Glomerular visceral epithelial cell (primary cell): ENCODE measurements at regions not wholly inside any gene's neighbourhood (a gene's known extent, or its start where the extent isn't known, plus 50 kb on each side); places are given as distances from the start of the nearest gene placed in this dataset.
A peak's percentile ranks its signal among the peaks of the same experiment; 100 is the strongest.

Experiments used
- DNase-seq: peaks from one replicate; pipeline ENCODE4 v3.0.0-alpha.2; 2016; ENCODE audit errors: extremely low spot score

DNA sequence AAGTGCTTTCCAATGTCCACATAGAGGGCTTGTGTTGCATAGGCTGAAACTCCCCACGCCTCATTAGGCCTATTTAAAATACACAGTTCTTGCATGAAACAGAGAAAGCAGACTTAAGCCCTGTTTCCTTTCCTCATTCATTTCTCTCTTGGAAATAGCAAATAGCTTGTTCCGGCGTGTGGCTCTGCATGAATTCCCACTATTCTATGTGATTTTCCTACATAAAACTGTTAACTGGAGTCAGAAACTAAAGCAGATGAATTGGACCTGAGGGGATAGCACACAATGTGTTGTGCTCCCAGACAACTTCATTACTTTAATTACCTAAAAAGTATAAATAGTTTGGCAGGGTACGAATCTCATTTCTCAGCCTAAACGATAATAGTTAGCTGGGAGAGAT, 981.5 kb downstream of the SORCS1 start:
- DNase-seq = no peak

DNA sequence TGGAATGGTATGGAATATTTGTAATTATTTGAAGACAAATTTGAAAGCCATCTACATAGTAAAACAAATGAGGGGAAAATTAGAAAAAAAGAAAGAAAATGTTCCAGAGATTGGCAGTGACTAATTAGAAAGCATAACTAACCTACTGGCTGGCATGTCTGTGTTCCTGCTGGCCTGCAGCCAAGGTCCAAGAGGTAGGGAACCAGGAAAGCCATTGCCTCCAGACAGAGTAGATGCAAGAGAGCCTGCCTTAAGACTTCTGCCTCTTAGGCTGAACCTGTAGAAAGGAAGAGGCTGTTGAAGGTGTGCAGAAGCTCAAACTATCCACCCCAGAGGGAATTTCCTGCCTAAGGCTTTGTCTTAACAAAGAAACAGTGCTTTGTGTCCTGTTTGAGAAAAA, 982.0 kb downstream of the SORCS1 start:
- DNase-seq = no peak

DNA sequence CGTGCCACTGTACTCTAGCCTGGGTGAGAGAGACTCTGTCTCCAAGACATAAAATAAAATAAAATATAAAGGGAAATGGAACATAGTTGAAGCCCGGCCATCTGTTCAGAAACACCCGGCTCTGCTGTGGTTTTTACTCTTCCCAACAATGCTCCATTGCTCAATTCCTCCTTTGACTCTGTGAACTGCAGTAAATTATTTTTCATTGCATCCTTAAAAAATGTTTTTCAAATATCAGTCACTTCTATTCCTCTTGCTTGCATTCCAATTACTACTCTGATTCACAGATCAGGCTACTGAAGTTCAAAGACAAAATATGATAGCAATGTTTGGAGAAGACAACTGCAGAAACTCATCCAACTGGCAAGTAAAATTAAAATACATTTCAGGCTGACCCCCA, 983.0 kb downstream of the SORCS1 start:
- no peak for DNase-seq

DNA sequence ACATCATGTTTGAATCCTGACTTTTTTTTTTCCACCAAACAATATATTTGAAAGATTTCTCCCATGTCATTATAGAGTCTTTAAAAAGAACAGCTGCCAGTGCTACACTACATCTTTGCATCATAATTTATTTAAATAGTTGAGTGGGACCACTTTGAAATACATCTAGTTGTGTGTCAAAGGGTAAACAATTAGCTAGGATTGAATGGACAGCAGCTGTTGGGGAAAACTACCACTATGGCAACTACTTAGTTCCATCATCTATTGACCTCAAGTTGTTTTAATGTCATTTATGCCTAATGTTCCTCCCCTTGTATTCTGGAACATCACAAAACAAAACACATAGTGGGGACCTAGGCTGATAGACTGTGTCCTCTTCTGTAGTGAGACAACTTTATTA, 985.1 kb downstream of the SORCS1 start:
- no peak for DNase-seq

DNA sequence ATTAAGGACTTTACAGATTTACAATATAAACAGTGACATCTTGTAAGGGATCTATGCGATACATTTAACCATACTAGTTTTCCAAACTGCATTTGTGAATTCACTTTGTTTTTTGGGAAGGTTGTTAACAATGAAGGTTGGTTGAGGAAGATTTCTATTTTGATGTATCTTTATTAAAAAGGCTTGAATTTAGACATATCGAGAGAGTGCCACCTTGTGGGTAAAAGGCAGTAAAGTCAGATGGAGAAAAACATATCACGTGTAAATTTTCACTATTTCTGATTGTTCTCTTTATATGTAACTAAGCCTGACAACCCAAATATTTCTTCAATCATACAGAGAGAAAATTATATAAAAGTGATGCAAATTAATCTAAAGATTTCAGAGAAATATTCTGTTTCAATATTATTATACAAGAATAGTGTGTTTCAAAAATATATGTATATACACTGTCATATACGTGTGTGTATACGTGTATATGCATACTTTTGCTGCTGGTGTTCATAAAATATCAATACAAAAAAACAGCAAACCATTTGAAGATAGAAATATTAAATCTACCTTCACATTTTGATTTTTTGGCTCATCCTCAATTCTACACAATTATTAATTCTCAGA, 988.6 kb downstream of the SORCS1 start:
- DNase-seq = peak; percentile 1

DNA sequence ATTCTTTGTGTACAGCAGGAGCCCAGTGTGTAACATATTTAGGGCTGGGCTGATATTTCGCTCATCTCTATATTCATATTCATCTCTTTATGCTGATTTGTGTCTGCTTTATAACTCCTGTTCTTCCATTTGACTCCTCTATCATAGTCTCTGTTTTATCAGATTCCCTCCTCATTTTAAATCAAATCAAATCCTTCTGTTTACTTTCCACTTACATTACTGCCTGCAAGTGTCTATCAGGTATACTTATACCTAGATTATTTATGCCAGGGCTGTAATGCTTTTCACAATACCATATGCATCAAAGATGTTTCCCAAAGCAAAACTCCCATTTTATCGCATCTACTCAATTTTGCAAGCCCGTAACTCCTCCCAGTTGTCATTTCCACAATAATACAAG, 990.7 kb downstream of the SORCS1 start:
- DNase-seq = no peak

DNA sequence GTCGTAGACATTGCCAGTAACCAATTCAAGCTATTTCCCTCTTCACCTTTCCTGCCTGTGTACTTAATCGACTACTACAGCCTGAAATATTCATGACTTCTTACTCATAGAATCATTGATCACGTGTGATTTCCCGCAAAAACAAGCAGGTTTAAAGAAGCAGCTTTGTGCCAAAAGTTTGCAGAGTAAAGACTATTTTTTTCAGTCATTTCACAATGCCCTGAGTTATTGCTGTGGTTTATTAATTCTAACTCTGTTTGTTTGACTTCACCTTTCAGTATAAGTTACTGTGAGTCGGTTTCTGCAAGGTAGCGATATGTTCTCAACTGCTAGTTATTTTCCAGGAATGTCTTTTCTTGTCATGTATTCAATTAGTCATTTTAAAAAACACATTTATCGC, 995.3 kb downstream of the SORCS1 start:
- no peak for DNase-seq

DNA sequence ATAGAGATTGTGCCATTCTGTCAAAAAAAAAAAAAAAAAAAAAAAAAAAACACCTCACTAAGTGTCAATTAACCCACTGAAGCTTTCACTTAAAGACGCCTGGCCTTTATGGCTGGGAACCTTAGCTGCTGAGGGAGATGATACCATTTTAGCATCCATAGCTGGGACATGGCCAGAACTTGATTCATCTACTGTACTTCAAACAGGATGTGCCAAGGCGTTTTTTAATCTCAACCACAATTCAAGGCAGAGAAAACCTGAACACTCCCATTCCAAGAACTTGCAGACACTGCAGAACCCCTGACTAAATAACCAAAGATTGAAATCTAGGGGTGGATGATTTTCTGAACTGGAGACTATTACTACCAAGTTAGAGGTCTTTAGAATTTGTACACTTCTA, 996.6 kb downstream of the SORCS1 start:
- no peak for DNase-seq

DNA sequence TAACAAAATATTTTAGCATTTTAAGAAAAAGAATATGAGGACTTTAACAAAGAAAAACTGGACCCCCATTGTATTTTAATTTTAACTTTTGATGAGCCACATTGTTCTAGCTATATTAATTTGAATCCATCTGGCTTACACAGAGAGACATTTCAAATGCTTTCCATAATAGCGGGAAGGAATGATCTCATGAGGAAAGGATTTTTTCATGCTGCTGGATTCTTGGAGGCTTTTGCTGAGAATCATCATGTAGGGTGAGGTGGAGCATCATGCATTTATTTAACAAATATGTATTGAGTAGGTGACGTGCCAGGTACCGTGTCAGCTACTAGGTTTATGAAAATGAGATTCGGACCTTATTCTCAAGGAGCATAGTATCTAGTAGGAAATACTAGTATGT, 1006.3 kb downstream of the SORCS1 start:
- DNase-seq = no peak

DNA sequence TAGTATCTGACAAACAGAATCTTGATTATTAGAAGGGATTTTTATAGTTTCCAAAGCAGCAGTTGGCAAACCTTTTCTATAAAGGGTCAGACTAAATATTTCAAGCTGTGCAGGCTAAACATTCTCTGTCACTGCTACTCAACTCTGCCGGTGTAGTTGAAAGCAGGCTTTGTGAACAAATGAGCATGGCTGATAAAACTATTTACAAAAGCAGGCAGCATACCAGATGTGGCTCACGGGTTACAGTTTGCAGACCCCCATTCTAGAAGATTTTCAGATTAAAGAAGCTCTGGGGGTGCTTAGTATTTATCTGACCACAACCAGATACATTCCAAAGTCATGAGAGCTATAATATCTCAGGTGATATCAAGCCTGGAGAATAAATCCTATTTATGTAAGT, 1017.5 kb downstream of the SORCS1 start:
- no peak for DNase-seq

DNA sequence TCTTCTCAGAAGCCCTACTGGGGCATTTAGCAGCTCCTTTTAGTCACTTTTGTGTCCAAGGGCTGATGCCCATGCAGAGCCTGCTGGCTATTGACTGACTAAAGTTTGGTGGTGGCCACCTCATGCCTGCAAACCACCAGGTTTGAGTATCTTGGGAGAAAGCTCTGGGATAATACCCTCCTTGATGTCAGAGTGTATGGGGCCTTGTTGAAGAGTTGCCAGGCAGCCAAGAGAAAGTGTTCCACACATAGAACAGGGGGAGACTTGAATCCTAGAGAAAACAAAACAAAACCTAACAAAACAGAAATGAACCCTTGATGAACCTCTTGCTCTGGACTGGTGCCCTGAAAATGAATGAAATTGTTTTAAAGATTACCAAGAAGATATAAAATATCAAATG, 1024.6 kb downstream of the SORCS1 start:
- no peak for DNase-seq

DNA sequence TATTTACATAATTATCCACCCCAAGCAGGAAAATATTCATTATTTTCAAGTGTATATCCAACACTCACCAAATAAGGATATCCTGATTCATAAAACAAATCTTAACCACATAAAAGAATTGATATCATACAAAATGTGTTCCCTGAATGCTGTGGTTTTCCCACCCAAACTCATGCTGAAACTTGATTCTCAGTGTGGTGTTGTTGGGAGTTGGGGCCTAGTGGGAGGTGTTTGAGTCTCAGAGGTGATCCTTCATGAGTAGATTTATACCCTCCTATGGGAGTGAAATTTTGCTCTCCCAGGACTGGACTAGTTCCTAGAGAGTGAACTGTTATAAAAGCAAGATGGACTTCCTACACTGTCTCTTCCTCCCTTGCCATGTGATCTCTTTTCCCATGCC, 1028.3 kb downstream of the SORCS1 start:
- DNase-seq = no peak

DNA sequence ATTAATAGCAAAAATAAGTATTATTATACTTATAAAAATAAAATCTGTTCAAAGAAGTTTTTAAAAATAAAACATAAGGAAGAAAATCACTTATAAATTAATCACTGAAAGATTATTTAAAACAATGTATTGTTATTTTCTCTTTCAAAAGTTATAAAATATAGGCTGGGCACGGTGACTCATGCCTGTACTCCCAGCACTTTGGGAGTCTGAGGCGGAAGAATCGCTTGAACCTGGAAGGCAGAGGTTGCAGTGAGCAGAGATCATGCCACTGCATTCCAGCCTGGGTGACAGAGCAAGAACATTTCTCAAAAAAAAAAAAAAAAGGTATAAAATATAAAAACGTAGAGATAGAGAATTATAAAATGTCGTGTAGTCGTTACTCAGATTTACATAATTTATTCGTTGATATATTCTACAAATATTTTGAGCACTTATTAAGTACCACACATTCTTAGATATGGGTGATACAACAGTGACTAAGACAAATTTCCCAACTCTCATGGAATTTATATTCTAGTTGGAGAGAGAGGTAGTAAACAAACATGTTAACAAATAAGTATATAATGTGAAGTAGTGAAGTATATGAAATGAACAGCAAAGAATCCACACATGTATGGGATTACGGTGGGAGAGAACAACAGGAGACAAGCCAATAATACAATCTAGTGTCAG, 1030.0 kb downstream of the SORCS1 start:
- no peak for DNase-seq

DNA sequence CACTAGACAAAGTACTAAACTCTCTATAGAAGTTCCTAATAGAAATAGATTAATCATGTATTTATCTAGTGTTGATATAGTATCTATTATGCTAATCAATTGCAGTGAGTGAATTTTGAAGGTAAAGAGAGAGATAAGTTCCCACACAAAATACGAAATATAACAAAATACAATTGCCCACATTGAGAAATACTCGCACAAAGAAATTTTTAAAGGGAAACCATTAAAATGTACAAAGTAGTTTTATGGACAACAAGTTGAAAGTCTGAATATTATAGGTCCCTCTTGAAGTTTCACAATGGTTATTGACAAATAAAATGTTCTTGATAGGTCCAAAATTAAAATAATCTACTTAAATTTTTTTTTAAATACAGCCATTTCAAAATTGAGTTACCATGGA, 1031.1 kb downstream of the SORCS1 start:
- no peak for DNase-seq

DNA sequence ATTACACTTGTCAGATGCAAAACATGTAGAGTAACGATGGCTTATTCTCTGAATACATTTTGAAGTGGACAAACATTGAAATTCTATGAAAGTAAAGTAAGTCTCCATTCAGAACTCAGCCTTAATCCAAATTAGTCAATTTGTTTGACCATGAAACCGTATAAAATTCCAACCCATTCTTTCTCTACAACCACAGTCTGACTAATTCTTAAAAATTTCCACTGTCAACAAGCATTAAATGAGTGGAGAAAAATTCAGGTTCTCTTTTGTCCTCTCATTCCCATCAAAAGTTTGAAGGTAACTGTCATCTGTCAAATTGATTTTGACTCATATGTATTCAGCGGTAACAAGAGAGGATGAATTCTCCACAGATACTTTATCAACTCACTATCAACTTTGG, 1031.5 kb downstream of the SORCS1 start:
- DNase-seq = no peak

DNA sequence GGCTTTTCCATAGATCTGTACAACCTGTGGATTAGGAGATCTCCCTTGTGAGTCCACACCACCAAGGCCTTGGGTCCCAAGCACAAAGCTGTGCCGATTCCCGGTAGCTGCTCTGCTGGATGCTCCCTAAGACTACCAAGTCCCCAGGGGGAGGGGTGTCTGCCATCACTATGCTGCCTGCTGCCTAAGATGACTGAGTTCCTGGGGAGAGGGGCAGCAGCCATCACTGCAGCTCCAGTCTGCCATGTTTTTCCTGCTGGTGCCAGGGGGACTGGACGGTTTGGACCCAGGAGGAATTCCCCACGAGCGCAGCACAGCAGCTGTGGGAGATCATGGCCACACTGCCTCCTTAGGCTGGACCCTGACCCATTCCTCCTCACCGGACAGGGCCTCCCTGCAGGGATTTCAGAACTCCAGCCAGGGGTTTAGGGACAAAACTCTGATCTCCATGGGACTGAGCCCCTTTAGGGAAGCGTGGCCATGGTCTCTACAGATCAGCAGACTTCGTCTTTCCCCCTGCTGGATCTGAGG, 1049.8 kb downstream of the SORCS1 start:
- no peak for DNase-seq

DNA sequence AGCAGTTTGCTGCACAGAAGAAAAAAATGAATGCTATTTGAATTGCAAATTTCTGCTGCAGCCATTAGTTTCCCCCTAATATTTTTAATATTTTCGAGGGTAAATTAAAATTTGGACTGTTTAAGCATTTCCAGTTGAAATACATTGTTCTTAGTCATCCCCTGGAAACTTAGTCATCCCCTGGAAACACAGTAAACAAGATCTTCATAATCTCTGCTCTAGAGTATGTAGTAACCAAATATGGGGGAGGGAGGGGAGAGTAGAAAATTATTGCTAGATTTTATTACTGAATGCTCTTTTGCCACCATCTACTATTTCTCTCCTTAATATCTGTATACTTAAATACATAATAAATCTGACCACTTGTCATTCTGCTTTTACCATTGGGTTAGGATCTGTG, 1053.3 kb downstream of the SORCS1 start:
- no peak for DNase-seq

DNA sequence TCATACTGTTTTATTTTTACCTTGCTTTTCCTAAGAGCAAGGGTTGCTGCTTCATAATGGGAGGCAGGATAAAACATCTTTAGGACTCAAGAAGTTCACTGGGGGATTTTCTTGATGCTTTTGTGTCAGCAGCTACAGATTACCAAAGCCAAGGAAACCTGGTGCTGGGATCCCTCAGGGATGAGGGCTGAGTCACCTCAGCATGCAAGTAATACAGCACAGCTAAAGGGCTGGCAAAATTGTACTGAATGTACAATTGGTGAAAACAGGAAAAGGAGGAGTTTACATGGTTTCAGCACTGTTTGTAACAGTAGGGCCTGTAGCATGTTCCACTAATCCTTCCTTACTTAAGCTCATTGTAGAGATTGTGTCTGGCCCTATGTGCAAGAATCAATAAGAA, 1056.8 kb downstream of the SORCS1 start:
- DNase-seq = no peak

DNA sequence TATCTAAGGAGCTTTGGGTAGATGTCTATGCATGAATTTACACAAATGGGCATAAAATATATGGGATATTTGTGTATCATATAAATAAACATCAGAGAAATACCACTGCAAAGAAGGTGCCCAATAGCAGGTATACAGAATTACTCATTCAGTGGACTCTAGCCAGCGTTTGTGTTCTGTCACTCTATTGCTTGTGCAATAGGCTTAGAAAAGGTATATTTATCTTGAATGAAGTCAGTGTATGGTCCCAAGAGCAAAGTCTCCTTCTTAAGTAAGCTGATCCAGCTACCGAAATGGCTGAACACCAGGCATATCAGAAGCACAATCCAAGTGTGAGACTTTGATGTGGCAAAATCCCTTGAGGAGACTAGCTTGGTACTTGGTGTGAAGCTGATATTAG, 1058.4 kb downstream of the SORCS1 start:
- DNase-seq = no peak

DNA sequence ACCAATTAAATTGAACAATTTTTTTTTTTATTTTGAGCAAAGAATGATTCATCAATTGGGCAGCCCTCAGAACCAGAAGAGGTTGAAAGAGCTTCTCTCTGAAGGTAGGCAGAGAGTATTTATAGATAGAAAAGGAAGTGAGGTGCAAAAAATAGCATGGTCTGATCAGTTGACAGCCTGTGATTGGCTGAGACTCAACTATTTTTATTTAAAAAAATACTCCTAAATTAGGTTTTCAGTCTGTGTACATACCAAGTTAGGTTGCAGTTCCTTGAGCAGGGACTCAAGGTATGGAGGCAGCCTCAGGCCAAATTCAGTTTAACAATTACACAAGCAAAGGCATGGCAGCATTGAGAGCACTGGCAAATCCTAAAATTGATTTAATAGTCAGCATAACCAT, 1074.7 kb downstream of the SORCS1 start:
- DNase-seq = no peak

DNA sequence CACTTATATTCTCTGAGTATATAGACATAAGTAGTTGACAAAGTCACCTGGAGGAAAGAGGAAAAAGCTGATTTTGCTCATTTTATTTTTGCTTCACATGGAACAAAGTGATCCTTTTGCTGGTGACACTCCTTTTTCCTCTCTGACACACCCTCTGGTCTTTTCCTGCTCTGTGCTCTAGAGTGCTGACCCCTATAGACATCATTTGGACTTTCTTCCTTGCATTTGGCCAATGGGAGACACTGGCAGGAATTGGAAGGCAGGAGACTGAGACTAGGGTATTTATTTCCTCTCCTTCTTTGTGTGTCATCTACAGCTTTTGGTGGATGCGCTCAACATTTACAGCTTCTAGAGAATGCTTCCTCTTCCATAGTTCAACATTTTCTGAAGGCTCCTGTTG, 1078.1 kb downstream of the SORCS1 start:
- DNase-seq = no peak

DNA sequence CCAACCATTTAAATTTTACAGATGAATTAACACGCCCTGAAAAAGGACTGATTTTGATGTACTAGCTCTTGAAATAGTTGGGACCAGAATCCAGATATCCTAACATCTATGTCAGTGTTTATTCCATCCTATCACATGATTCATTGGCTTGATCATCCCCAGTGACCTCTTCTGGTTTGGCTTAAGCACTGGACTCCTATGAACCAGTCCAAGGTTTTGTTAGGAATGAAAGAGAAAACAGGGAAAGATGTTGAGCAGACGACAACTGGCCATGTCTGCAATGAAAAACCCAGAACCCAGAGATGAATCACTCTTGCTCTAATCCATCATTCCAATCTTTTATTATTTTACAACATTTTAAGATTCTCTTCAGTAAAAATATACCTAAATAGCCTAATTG, 1080.9 kb downstream of the SORCS1 start:
- no peak for DNase-seq

DNA sequence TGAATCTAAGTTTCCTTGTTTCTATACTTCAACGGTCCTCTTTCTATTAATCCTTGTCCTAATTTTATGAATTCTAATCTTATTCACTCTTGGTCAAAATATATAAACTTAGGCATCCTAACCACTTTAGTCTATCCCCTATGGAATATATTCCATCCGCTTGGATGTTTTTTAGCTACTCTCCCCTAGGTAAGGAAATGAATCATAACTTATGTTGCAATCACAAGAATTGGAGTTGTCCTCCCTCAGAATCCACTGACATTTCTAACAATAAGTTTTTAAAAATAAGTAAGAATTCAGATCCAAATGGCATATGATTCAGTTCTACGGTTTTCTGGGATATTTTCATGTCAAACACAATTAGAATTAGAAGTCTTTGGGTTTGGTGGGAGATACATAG, 1081.6 kb downstream of the SORCS1 start:
- no peak for DNase-seq
